Esophagus mucosa (tissue), 1 donor: ENCODE measurements at regions not wholly inside any gene's neighbourhood (a gene's known extent, or its start where the extent isn't known, plus 50 kb on each side); places are given as distances from the start of the nearest gene placed in this dataset.
A peak's percentile ranks its signal among the peaks of the same experiment; 100 is the strongest.

Source experiments
- ATAC-seq: fragments of 200-7000 bp; cut with Tn5 transposase; one replicate; pipeline ENCODE4 v1.9.1; 2020
- donor health status: DM: yes; HTN: yes; CAD: no.

DNA sequence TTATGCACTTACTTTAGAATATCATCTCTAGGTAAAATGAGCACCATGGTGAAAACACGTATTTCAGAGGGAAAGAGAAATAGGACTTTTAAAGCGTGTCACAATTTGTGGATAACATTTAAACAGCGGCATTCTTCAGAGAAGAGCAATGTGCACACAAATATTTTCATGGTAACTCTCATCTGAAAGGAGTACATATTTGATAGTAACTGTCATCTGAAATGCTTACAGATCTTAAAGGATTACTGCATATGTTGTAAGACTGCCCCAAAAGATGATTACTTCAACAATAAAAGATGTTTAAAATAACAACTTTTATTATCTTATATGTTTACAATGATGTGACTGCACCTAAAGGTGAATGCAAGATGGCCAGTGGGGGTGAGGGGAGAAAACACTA, 408.8 kb downstream of the PLA2G4A start:
- no peak for ATAC-seq

- no peak for ATAC-seq
Measured at GRCh38 chr1:187241971-187242370, 413.2 kb downstream of the PLA2G4A start.

GRCh38 chr1:187244623-187245022, 415.9 kb downstream of the PLA2G4A start:
- ATAC-seq: no peak

DNA sequence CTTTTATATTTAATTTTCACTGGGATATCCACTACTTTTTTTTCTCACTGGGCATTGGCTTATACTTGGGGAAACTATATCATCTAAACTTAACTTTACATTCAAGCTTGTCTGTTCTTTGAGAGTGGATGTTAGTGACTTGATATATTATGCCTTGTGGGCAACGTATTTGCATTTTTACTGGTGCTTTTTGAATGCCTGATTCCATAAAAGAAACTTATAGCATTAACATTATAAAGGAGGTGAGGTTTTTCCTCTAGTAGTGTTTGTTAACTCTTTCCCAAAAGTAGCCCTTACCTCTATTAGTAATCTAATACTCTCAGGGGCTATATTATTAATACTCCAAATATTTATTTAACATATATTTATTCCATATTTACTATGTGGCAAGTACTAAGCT, 416.5 kb downstream of the PLA2G4A start:
- no peak for ATAC-seq

GRCh38 chr1:187249196-187249595, 420.4 kb downstream of the PLA2G4A start:
- no peak for ATAC-seq

- no peak for ATAC-seq
Measured at GRCh38 chr1:187252923-187253322, 424.2 kb downstream of the PLA2G4A start.

DNA sequence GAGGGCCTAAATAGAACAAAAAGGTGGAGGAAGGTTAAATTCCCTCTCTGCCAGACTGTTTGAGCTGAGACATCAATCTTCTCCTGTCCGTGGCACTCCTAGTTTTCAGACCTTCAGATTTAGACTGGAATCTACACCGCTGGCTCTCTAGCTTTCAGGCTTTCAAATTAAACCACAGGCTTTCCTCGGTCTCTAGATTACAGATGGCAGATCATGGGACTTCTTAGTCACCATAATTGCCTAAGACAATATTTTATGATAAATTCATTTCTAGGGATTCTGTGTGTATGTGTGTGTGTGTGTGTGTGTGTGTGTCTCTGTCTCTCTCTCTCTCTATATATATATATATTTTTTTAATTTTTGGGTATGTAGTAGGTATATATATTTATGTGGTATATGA, 428.7 kb downstream of the PLA2G4A start:
- no peak for ATAC-seq

GRCh38 chr1:187261637-187262036, 432.9 kb downstream of the PLA2G4A start:
- ATAC-seq: no peak

DNA sequence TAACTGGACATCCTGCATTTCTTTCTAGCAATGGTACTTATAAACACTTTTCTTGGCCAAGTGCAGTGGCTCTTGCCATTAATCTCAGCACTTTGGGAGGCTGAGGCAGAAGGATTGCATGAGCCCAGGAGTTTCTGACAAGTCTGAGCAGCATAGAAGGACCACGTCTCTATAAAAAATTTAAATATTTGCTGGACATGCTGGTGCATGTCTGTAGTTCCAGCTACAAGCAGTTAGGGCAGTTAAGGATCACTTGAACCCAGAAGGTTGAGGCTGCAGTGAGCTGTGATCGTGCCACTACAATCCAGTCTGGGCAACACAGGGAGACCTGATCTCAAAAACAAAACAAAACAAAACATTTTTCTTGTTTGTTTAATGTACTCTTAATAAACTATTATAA, 434.0 kb downstream of the PLA2G4A start:
- no peak for ATAC-seq

- ATAC-seq: no peak
Measured at GRCh38 chr1:187264995-187265602, 436.4 kb downstream of the PLA2G4A start.

- ATAC-seq: no peak
Measured at GRCh38 chr1:187266051-187266450, 437.3 kb downstream of the PLA2G4A start.

- ATAC-seq: no peak
Measured at GRCh38 chr1:187267827-187268226, 439.1 kb downstream of the PLA2G4A start.

GRCh38 chr1:187270256-187270655, 441.5 kb downstream of the PLA2G4A start:
- ATAC-seq: no peak

DNA sequence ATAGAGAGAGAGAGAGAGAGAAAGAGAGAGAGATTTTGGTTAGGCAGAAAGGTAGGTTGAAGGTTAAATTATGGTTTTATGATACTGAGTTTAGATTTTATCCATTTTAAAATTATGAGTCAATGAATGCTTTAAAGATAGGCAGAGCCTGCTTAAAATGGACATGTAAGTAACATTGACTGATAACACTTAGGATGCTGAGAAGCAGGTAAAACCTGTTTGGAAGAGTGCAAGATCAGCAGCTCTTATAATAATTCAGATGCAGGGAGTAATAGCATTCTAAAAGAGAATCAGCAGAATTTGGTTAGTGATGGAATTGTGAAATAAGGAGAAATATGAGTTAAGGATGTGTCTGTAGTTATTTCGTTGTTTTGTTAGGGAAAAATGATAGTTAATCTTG, 446.6 kb downstream of the PLA2G4A start:
- ATAC-seq: no peak

DNA sequence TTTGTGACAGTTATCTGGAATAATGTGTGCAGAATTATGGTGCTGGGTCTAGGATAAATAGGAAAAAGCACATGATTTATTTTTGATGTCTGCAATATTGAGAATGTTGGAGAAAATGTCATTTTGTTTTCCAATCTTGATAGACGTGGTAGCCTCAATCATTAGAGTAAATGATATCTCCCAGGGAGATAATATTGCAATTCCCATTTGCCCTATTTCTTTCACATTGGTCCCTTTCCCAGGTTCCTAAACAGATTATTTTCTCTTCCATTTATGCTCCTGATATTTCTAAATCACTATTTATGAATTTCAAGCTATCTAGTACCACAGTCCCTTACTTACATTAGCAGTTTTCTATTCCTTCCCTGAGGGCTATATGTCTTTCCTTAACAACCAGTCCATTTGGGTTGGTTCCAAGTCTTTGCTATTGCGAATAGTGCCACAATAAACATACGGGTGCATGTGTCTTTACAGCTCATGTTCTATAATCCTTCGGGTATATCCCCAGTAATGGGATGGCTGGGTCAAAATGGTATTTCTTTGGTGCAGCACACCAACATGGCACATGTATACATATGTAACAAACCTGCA, 447.3 kb downstream of the PLA2G4A start:
- ATAC-seq: no peak

GRCh38 chr1:187276677-187277076, 447.9 kb downstream of the PLA2G4A start:
- no peak for ATAC-seq

GRCh38 chr1:187280031-187280430, 451.3 kb downstream of the PLA2G4A start:
- ATAC-seq: no peak

GRCh38 chr1:187281085-187281484, 452.3 kb downstream of the PLA2G4A start:
- ATAC-seq: peak; percentile 33

GRCh38 chr1:187283984-187284383, 455.2 kb downstream of the PLA2G4A start:
- ATAC-seq: no peak

DNA sequence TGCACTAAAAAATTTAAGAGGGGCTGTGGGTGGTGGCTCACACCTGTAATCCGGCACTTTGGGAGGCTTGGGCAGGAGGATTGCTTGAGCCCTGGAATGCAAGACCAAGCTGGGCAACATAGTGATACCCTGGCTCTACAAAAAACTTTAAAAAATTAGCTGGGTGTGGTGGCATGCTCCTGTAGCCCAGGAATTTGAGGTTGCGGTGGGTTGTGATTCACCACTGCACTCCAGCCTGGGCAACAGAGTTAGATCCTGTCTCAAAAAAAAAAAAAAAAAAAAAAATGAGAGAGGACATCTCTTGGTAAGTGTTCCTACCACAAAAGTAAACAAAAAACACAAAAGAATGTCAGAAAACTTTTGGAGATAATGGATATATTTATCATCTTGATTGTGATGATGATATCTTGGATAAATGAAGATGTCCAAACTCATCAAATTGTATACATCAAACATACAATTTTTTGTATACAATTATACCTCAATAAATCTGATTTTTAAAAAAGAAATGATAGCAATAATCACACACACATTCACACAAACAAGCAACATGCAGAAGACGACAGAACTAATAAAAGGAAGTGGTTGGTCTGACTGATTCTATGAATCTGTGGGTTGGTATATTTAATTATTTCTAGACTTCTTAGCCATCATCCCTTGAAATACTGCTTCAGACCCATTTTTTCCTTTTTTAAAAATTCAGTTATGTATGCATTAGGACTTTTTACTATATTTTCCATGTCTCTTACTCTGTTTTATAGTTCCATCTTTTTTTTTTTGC, 465.9 kb downstream of the PLA2G4A start:
- no peak for ATAC-seq

GRCh38 chr1:187300081-187300480, 471.3 kb downstream of the PLA2G4A start:
- no peak for ATAC-seq

DNA sequence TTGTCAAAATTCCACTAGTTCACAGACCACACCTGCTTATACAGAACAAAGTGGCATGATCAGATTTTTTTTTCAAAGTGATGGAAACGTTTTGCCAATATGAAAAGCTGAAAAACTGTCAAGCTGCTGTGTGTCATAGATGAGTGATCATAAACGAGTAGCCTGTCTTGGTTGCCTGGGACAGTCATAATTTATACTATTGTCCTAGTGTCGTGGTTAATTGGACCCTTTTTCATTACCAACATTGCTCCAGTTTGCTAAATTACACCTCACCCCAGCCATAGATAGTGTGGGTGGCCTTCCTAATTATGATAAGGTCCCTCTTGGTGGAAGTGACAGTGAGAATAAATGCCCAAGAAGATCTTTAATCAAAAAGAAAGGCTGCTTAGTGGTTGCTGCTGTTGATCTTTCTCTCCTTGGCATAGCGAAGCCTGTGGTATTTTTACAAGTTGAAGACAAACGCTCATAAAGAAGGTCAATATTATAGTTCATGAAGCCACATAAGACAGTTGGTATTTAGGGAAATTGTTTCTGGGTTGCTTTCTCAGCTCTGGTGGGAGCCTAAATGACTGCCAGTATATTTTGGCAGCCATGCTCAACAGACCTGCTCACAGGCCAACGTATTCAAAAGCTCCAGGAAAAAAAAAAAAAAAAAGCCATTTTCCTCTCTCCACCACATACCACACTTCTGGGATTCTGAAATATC, 478.1 kb downstream of the PLA2G4A start:
- no peak for ATAC-seq

- ATAC-seq: no peak
Measured at GRCh38 chr1:187310038-187310631, 481.4 kb downstream of the PLA2G4A start.
